Memory B cell (primary cell): ENCODE measurements at regions not wholly inside any gene's neighbourhood (a gene's known extent, or its start where the extent isn't known, plus 50 kb on each side); places are given as distances from the start of the nearest gene placed in this dataset.

Source experiments
- ATAC-seq: fragments of 150-1000 bp; cut with Tn5 transposase; 2 replicates; pipeline ENCODE4 v1.10.0; 2021; ENCODE audit warnings: low read depth, mild to moderate bottlenecking, moderate library complexity
- DNase-seq, 2 donors: peaks; one replicate each; pipeline ENCODE4 v3.0.0; 2022; ENCODE audit warnings: low spot score in 2 of 2
- H3K27ac Mint-ChIP-seq: one replicate; pipeline ENCODE4 v1.8.0; 2022; ENCODE audit warnings: mild to moderate bottlenecking, moderate library complexity, mixed read lengths
- H3K27me3 Mint-ChIP-seq: one replicate; pipeline ENCODE4 v1.8.0; 2022; ENCODE audit warnings: mixed read lengths
- H3K36me3 Mint-ChIP-seq: one replicate; pipeline ENCODE4 v1.8.0; 2022; ENCODE audit warnings: mild to moderate bottlenecking, mixed read lengths
- H3K4me1 Mint-ChIP-seq: one replicate; pipeline ENCODE4 v1.8.0; 2022; ENCODE audit warnings: mixed read lengths
- H3K4me3 Mint-ChIP-seq: one replicate; pipeline ENCODE4 v1.8.0; 2022; ENCODE audit warnings: mild to moderate bottlenecking, moderate library complexity, mixed read lengths
- H3K9me3 Mint-ChIP-seq: one replicate; pipeline ENCODE4 v1.8.0; 2022; ENCODE audit warnings: mixed read lengths

DNA sequence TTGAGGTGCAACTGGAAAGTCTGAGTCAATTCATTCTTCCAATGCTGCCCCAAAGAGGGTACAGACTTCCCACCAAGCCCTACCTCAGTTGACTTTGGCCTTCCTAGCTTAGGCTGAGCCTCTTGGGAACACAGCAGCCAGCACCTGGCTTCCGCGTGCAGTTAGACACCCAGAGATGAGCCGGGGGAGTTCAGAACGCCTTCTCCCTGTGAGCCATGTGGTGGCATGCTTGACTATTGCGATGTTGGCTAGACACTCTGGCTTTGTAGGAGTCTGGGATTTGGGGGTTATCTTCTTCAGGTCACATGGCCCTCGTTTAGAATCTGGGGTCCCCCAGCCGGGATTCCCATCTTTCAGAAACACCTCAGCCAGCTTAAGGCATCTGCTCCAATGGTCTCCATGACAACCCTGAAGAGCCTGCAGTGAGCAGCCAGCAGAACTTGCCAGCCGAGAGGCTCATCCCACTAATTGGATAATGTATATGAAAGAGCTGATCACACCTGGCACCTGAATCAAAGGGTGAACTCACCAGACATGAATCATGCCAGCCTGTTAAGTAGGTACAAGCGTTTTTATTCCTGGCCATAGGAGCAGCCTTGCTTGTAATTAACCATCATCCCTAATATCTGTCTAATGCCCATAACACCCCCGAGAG, 167.5 kb downstream of the SYK start:
- Mint-ChIP-seq H3K4me3 (no peak overlapping the region), H3K4me1 (peaks cover 30% of the 10 kb centered on the region), H3K27ac (no peak overlapping the region), H3K27me3 (peaks cover 2% of the 10 kb centered on the region), H3K36me3 (no peaks in the 10 kb centered on the region), H3K9me3 (no peaks in the 10 kb centered on the region)
- DNase-seq (no peak), ATAC-seq (no peak)

DNA sequence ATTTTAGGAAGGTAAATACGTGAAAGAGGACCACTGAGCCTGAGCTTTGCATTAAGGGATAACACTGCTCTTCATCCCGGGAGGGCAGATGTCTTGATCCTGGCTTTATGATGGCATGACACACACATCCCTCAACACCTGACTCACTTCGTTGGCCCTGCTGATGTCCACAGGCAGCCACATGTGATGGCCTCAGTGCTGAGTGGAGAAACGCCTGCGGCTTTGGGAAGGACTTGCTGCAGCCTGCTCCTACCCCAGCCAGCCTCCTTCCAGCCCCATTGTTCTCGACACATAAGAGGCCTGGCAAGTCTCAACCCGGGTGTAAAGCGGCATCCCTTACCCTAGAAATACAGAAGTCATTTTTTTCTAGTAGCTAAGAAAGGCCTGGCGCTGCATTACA, 169.0 kb downstream of the SYK start:
- H3K4me3 Mint-ChIP-seq, result no peak overlapping the region
- no peak for DNase-seq

DNA sequence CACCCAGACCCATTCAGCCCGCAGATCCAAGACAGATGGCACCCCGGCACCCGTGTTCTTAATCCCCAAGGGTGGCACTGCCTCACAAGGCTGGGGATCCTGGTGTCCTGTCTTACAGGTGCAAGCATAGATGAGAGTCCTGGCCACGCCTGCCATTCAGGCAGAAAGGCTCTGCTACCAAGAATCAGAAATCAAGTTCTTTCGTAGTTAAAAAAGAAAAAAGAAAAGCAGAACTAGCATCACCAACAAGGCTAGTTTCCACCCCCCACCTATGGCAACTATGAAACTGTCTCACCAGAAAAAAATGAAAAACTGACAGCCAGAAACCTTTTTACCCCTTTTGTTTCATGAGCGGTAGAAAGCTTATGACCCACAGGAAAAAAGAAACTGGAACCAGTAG, 170.4 kb downstream of the SYK start:
- H3K9me3 Mint-ChIP-seq, result no peaks in the 10 kb centered on the region
- H3K36me3 Mint-ChIP-seq, result no peaks in the 10 kb centered on the region
- H3K4me1 Mint-ChIP-seq, result peaks cover 13% of the 10 kb centered on the region
- H3K27ac Mint-ChIP-seq, result no peak overlapping the region
- H3K27me3 Mint-ChIP-seq, result peaks cover 4% of the 10 kb centered on the region
- DNase-seq (no peak), ATAC-seq (peak; percentile 22)
- no peak overlapping the region for H3K4me3 Mint-ChIP-seq

More for the DNA sequence above, 169.0 kb downstream of the SYK start:
- ATAC-seq, result no peak
- Mint-ChIP-seq H3K9me3 (no peaks in the 10 kb centered on the region), H3K27ac (no peak overlapping the region), H3K36me3 (no peaks in the 10 kb centered on the region), H3K27me3 (peaks cover 4% of the 10 kb centered on the region), H3K4me1 (peaks cover 19% of the 10 kb centered on the region)

DNA sequence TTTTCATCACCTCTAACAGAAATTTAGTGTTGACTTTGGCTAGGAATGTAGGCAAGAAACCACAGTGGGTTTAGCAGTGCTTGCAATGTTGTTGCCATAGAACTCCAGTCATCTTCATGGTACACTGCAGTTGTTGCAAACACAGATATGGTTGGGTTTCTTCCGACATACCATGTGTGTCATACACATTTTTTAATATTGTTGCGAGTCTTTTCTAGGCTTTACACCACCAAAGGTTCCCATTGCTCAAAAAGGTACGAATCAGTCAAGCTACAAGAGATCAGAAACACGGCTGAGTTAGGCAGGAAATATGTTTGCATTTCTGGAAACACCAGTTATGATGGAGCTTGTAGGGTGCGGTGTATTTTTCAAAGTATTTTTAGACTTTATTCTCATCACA, 172.4 kb downstream of the SYK start:
- no peak overlapping the region for H3K27ac Mint-ChIP-seq

DNA sequence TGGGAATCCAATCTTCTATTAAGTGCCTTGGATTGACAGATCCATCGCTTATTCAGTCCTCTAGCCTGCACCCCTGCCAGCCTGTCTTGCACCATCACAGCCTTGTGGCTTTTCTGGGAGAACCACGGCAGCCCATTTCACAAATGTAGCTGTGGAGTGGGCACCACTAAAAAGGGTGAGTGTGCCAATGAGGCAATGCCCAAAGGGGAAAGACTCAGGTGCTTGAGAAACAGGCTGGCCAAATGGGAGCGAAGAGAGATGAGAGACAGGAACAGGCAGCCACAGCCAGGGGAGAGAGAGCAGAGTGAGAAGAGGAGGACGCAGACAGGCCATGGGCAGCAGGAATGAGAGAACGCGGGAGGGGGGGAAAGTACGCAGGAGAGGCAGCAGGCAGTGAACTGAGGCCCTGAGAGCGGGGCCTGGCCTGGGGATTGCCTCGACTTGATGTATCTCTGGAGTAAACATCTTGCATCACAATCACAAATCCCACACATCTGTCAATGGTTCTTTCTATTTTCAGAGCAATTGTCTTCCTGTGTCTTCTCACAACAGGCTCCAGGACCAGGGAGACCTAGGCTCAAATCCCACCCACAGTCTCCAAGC, 173.1 kb downstream of the SYK start:
- no peaks in the 10 kb centered on the region for H3K36me3 Mint-ChIP-seq
- H3K27ac Mint-ChIP-seq, result no peak overlapping the region
- H3K4me1 Mint-ChIP-seq, result peaks cover 13% of the 10 kb centered on the region
- no peak for DNase-seq
- ATAC-seq, result no peak
- peaks cover 8% of the 10 kb centered on the region for H3K27me3 Mint-ChIP-seq
- no peak overlapping the region for H3K4me3 Mint-ChIP-seq
- H3K9me3 Mint-ChIP-seq, result no peaks in the 10 kb centered on the region

More for the DNA sequence above, 172.4 kb downstream of the SYK start:
- Mint-ChIP-seq H3K9me3 (no peaks in the 10 kb centered on the region), H3K27me3 (peaks cover 6% of the 10 kb centered on the region), H3K4me1 (peaks cover 13% of the 10 kb centered on the region), H3K4me3 (peak overlapping the region; percentile 18), H3K36me3 (no peaks in the 10 kb centered on the region)
- ATAC-seq (peak; percentile 48), DNase-seq (no peak)

DNA sequence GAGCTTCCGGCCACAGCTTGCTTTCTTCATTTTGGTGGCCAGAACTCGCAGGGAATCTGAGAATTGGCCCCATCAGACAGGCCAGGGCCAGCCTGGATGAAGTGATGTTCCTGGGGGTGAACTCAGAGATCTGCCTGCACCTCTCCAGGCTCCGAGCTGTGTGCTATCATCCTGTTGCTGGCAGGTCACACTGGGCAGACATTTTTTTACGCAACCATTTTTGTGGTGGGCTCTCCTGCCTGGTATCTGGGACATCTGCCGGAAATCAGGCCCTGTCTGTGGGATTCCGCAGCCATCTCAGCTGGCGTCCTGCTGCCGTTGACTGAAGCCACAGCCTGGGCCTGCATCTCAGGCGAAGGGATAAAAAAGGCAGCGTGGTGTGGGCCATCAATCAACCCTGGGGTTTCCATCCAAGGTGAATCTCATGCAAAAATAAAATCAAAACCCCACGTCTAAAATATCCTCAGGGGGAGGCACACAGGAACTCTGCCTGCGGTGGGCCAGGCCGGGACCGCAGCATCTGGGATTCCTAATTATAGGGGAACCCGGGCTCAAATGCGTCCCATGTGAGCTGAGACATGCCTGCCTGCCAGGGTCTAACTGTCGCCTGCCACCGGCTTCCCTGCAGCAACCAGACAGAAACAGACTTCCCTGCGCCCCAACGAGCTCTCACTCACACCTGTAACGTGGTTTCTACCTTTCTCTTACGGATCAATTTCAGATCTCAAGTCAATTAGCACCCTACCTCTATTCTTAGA, 174.3 kb downstream of the SYK start:
- Mint-ChIP-seq H3K36me3 (no peaks in the 10 kb centered on the region), H3K4me3 (no peak overlapping the region), H3K27ac (no peak overlapping the region), H3K4me1 (peaks cover 13% of the 10 kb centered on the region), H3K27me3 (peaks cover 9% of the 10 kb centered on the region), H3K9me3 (no peaks in the 10 kb centered on the region)
- DNase-seq, result no peak
- no peak for ATAC-seq

DNA sequence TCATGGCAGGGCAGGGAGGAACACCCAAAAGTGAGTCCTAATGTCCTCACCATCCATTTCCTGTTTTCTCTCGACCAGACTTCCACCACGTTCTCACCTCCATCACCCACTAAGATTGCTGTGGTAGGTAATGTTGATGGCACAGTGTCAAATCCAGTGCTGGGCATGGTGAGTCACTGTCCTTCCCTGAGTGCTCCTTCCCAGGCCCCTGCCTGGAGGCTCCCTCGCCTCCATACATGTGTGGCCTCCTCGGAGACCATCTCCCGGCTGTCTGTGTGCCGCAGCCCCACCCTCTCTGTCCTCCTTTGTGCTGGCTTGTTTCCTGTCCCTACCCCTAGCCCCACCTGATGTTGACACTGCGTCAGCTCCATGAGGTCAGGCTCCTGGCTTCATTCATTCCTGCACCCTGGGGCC, 177.5 kb downstream of the SYK start:
- H3K27ac Mint-ChIP-seq, result no peak overlapping the region
- no peaks in the 10 kb centered on the region for H3K9me3 Mint-ChIP-seq
- H3K4me1 Mint-ChIP-seq, result peaks cover 2% of the 10 kb centered on the region
- H3K36me3 Mint-ChIP-seq, result no peaks in the 10 kb centered on the region
- H3K27me3 Mint-ChIP-seq, result peaks cover 11% of the 10 kb centered on the region
- ATAC-seq (no peak), DNase-seq (no peak)
- no peak overlapping the region for H3K4me3 Mint-ChIP-seq

DNA sequence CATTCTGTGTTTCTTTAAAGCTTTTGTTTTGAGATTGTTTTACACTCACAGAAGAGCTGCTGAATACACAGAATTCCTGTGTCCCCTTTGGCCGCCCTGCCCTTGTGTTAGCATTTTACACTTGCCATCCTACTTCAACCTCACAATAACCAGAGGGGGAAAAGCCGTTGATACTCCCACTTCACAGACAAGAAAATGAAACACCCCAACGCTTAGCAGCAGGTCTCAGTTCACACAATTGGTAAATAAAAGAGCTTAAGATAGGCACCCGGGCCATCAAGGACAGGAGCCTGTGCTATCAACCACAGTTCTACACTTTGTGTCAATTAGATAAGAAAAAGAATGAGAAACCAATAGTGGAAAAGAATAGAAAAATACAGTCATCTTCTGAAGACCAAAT, 178.0 kb downstream of the SYK start:
- Mint-ChIP-seq H3K27ac (no peak overlapping the region), H3K36me3 (no peaks in the 10 kb centered on the region), H3K4me3 (no peak overlapping the region), H3K4me1 (no peaks in the 10 kb centered on the region), H3K27me3 (peaks cover 9% of the 10 kb centered on the region), H3K9me3 (no peaks in the 10 kb centered on the region)
- ATAC-seq (no peak), DNase-seq (no peak)

DNA sequence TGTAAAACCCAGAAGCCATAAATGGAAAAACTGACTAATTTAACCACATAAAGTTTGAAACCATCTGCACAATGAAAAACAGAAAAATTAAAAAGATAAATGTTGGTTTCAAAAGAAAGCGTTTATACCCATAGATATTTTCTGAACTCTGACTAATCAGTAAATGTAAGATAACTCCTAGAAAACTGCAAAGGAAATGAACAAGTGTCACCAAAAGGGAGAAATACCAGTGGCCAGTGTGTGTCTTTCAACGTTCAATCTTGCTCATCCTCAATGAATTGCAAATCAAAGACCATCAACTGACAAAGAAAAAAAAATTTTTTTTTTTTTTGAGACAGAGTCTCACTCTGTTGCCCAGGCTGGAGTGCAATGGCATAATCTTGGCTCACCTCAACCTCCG, 180.1 kb downstream of the SYK start:
- Mint-ChIP-seq H3K36me3 (no peaks in the 10 kb centered on the region), H3K4me1 (no peaks in the 10 kb centered on the region), H3K27me3 (peaks cover 7% of the 10 kb centered on the region), H3K9me3 (no peaks in the 10 kb centered on the region), H3K27ac (no peak overlapping the region), H3K4me3 (no peak overlapping the region)
- no peak for ATAC-seq
- no peak for DNase-seq

DNA sequence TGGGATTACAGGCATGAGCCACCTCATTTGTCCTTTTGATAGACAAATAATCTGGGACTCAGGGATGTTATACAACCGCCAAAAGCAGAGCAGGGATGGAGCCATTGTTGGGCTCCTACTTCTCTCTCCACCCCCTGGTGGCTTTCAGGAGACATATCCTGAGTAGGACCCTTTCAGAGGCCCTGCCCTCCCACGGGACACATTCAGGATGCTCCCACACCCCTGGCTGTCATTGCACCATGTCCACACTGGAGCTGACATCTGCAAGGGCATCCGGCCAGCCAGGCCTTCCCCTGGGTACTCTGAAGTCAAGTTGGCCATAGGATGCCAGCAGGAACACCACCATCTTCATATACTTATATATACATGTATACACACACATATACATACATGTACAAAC, 181.8 kb downstream of the SYK start:
- no peak for ATAC-seq
- peaks cover 4% of the 10 kb centered on the region for H3K4me1 Mint-ChIP-seq

DNA sequence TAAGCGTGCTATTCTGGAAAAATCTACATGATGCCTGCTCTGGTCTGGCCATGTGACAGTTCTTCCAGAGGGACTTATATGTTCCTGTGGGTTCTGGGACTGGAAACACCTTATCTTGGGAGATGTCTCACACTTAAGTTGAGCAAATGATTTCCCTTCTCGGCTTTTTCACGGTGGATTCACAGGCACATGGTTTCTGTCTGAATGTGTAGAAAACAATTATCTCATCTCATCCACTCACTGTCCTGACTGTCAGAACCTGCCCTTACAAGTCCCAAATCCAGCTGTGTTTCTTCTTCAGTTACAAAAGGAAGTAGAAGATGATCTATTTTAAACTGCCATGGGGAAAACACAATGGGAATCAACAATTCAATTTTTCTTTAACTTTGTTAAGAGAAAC, 184.0 kb downstream of the SYK start:
- peaks cover 1% of the 10 kb centered on the region for H3K27me3 Mint-ChIP-seq

More for the DNA sequence above, 181.8 kb downstream of the SYK start:
- no peak for DNase-seq
- no peaks in the 10 kb centered on the region for H3K9me3 Mint-ChIP-seq
- peaks cover 7% of the 10 kb centered on the region for H3K27me3 Mint-ChIP-seq
- H3K27ac Mint-ChIP-seq, result no peak overlapping the region
- H3K4me3 Mint-ChIP-seq, result no peak overlapping the region
- no peaks in the 10 kb centered on the region for H3K36me3 Mint-ChIP-seq

DNA sequence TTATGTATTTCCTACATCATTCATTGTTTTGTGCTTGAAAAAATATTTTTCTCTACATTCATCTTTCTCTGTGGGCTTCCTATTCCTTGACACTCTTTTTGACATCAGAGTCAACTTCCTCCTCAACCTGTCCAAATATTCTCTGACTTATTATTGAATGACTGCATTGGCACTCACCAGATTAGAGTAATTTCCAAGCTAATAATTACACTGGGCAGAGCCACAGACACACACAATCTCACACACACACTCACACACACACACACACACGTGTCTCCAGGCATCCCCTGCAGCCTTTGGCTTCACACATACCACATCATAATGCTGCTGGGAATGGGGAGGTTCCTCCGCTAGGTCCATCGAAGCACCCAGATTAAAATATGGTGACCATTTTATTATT, 184.5 kb downstream of the SYK start:
- peaks cover 3% of the 10 kb centered on the region for H3K36me3 Mint-ChIP-seq
- H3K27ac Mint-ChIP-seq, result no peak overlapping the region
- no peak for ATAC-seq
- peaks cover 4% of the 10 kb centered on the region for H3K9me3 Mint-ChIP-seq
- peaks cover 1% of the 10 kb centered on the region for H3K27me3 Mint-ChIP-seq
- no peak overlapping the region for H3K4me3 Mint-ChIP-seq
- peaks cover 4% of the 10 kb centered on the region for H3K4me1 Mint-ChIP-seq
- DNase-seq, result no peak

More for the DNA sequence above, 184.0 kb downstream of the SYK start:
- H3K4me3 Mint-ChIP-seq, result no peak overlapping the region
- peaks cover 2% of the 10 kb centered on the region for H3K9me3 Mint-ChIP-seq
- DNase-seq (no peak), ATAC-seq (no peak)
- H3K4me1 Mint-ChIP-seq, result peaks cover 4% of the 10 kb centered on the region
- no peak overlapping the region for H3K27ac Mint-ChIP-seq
- peaks cover 2% of the 10 kb centered on the region for H3K36me3 Mint-ChIP-seq

DNA sequence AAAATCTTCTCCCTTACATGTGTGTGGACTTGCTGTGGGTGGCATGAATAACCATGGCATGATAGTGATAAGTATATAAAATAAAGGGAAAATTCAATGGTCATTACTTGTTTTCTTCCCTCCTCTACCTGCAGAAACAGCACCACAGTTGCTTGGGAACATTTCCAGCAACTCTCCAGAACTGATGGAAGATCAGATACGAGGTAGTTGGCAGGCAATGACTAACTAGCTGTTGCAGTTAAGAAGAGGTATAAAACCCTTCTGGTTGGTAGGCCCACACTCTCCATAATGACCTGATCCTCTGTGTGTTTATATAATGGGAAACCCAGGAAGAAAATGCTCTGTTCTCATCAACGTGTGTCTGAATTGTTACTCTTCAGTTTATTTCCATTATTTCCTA, 185.9 kb downstream of the SYK start:
- peaks cover 1% of the 10 kb centered on the region for H3K27me3 Mint-ChIP-seq
- no peak for DNase-seq
- no peak overlapping the region for H3K4me3 Mint-ChIP-seq
- peaks cover 4% of the 10 kb centered on the region for H3K4me1 Mint-ChIP-seq
- no peak overlapping the region for H3K27ac Mint-ChIP-seq
- peaks cover 7% of the 10 kb centered on the region for H3K9me3 Mint-ChIP-seq
- peaks cover 3% of the 10 kb centered on the region for H3K36me3 Mint-ChIP-seq
- no peak for ATAC-seq

DNA sequence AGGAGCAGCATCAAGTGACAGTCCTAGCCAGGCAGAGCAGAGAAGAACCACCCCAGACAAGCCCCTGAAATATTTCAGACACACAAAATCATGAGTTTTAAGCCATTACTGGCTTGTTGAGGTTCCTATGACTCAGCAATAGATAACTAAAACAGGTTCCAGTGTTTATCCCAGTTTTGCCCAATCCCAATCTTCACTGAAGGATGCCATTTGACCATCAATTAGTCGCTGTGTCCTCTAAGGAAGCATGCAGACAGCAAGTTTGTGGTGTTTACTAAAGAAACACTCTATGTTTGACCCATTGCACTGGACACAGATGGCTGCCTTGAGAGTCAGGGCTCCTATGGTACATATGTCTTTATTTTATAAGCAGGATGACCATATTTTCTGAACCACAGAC, 186.7 kb downstream of the SYK start:
- DNase-seq (no peak), ATAC-seq (no peak)
- H3K27me3 Mint-ChIP-seq, result peaks cover 1% of the 10 kb centered on the region
- no peak overlapping the region for H3K27ac Mint-ChIP-seq
- H3K4me3 Mint-ChIP-seq, result no peak overlapping the region
- peaks cover 3% of the 10 kb centered on the region for H3K36me3 Mint-ChIP-seq
- H3K4me1 Mint-ChIP-seq, result peaks cover 4% of the 10 kb centered on the region
- H3K9me3 Mint-ChIP-seq, result peaks cover 8% of the 10 kb centered on the region
